HT1080 (cell line): ENCODE measurements at regions not wholly inside any gene's neighbourhood (a gene's known extent, or its start where the extent isn't known, plus 50 kb on each side); places are given as distances from the start of the nearest gene placed in this dataset.
"Not testable (repeated sequence)": the region's sequence is repeated elsewhere in the genome, so short reads cannot be mapped to it uniquely, and the experiment has no call there.

Source experiments
- DNase-seq: peaks from one replicate; pipeline ENCODE4 v3.0.0-alpha.2; 2015; ENCODE audit warnings: low read depth

DNA sequence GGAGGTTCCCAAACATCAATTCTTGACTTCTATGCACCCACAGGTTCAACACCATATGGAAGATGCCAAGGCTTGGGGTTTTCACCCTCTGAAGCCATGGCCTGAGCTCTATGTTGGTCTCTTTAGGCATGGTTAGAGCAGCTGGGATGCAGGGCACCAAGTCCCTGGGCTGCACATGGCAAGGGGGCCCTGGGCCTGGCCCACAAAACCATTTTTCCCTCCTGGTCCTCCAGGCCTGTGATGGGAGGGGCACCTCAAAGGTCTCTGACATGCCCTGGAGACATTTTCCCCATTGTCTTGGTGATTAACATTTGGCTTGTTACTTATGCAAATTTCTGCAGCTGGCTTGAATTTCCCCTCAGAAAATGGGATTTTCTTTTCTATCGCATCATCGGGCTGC lies 480.5 kb upstream of the IRAK1BP1 start:
- not testable (repeated sequence) for DNase-seq

DNA sequence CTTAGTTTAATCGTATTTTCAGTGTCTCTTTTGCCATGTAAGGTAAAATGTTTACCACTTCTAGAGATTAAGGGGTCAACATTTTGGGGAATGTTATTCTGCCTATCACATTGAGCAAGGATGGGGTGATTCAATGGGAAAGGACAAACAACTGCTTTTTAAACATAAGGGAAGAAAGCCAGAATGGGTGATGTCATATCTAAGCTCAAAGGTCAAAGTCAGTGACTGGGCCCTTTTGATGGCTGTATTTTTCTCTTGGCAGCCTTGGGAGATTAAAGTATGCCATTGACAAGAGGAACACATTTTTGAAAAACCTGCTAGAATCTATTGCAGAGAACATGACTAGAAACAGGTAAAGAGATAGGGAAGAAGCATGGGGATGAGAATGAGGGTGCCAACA lies 477.3 kb upstream of the IRAK1BP1 start:
- DNase-seq = no peak

DNA sequence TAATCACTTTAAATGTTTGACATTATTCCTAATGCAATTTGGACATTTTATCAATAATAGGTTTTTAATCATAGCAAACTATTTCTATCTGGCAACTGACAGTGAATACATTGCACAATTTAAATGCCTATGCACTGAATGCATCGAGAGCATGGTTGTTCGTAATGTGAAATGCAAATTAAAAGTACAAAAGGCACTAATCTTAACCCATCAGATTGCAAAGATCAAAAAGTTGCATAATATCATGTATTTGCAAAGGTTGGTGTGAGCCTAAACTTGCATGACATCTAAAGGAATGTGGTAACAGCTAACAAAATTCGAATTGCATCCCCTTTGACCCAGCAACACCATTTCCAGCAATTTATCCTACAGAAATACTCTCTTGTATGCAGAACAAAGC lies 469.9 kb upstream of the IRAK1BP1 start:
- no peak for DNase-seq

DNA sequence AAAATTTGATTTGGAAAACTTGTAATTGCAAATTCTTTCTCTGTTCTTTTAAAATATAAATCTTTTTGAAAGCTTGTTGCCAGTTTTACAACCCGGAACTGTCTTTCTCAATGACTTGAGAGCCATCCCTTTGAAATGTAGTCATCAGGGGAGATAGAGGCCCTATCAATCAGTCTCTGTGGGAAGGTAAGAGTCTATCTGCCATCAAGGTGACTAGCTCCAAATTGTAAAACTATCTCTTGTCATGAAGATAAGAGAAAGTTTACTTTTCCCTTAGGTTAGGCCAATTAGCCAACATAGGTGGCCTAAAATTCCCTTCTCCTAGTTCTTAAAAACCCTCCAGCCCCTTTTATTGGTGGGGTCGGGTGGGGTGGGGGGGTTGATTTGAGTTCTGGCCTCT lies 469.1 kb upstream of the IRAK1BP1 start:
- DNase-seq = no peak

DNA sequence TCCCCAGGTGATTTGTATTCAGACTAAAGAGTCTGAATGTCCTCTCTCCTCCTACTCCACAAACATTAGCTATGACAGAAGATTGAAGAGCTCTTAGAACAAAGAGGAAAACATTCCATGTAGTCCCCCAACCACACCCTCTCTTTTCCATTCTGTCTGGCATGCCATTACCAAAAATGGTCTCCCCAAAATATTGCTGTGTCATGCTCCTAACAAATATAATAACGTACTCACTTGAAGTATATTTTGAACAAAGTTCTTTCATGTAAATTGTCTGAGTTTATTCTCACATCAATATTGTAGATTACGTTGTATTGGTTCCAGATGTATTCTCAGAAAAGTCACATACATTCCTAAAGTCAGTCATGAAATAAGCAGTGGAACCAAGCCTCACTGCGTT lies 467.3 kb upstream of the IRAK1BP1 start:
- DNase-seq = no peak

DNA sequence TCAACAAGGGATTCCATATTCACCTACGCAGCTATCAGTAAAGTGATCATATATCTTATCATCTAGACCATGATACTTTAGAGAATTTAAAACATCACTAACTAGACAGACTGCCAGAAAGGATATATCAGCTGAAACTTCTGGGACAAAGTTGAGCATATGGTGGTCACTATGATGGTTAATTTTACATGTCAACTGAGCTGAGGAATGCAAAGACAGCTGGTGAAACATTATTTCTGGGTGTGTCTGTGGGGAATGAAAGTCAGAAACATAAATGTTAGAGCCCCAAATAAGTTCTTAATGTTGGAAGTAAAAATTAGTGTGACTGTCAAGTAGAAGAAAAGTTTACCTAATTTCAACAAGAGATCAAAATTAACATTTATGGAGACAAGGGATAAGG lies 440.0 kb upstream of the IRAK1BP1 start:
- DNase-seq = no peak

DNA sequence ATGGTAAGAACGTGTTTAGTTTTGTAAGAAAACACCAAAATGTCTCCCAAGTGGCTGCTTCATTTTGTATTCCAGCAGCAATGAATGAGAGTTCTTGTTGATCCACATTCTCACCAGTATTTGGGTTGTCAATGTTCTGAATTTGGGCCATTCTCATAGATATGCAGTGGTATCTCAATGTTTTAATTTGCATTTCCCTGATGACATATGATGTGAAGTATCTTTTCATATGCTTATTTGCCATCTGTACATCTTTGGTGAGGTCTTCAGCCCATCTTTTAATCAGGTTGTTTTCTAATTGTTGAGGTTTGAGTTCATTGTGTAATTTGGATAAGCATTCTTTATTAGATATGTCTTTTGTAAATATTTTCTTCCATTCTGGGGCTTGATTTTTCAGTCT lies 436.8 kb upstream of the IRAK1BP1 start:
- no peak for DNase-seq

DNA sequence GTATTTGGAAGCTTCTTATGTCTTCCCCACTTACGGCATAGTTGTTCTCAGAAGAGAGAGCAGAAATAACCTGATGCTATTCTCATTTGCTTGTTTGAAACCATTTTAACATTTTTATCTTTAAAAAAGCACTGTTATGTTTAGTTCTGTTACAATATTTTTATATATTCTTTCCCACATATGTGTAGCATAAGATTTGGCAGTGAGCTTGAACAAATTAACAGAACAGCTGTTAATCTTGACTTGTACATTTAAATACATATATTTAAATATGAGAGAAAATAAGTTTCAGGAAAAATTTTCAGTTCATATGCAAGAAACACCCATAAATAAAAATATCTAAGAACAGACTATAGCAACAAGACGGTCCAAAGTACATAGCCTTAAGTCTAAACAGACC lies 431.7 kb upstream of the IRAK1BP1 start:
- DNase-seq = no peak

DNA sequence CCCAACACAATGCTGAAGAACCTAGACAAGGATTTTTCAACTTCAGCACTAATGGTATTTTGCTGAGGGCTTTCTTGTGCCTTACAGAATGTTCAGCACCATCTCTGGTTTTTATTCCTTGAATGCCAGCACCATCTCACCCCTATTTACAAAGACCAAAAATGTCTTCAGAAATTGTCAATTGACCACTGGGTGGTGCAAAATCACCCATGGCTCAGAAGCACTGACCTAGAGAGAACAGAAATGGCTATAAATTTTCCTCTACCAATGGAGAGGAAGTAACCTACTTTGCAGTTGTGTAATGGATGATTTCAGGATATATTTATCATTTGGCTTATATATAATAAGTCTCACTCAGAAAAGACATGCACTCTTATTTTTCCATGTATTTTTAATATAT lies 431.0 kb upstream of the IRAK1BP1 start:
- DNase-seq = peak; percentile 23

DNA sequence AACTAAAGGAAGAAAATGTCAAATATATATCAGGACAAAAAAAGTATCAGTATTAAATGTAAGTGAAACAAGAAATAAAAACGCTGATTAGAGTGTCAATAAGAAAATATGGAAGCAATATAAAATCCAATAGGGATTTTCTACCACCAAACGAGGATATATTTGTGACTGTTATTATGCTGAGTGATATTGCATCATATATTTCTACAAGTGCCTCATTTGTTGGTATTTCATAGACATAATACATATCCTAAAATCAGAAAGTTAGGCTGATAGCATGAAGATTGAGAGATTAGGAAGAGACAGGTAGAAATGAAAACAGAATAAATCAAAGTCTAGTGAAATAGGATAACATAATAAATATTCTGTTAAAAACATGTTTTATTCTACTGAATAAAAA lies 429.2 kb upstream of the IRAK1BP1 start:
- DNase-seq = no peak

DNA sequence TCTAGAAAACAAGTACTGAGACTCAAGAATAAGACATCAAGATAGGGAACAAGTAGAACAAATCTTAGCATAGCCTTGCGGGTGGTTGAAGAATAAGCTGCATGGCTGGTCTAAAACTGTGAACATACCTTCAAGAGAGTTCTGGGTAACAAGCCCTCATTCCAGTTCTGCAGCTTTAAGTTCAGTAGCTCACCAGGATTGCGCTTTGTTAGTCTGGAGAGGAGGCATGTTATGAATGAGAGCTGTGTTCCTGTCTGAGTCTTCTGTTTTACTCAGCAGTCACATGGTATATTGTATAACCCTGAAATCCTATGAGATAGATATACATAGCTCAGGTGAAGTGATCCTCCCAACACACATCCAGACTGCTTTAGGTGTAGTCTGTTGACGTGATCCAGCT lies 406.6 kb upstream of the IRAK1BP1 start:
- no peak for DNase-seq

DNA sequence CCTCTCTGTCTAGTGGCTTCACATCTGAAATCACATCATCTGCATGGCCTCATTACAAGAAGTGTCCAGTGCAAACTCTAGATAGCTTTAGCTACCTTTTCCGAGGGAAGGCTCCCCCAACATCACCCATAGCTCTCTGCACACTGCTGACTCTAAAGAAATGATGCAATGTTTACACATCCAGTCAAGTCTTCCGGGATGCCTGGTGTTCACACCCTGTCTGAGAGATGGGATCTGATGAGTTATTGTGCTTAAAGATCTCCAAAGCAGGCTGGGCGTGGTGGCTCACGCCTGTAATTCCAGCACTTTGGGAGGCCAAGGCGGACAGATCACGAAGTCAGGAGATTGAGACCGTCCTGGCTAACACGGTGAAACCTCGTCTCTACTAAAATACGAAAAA lies 404.6 kb upstream of the IRAK1BP1 start:
- DNase-seq = peak; percentile 8

DNA sequence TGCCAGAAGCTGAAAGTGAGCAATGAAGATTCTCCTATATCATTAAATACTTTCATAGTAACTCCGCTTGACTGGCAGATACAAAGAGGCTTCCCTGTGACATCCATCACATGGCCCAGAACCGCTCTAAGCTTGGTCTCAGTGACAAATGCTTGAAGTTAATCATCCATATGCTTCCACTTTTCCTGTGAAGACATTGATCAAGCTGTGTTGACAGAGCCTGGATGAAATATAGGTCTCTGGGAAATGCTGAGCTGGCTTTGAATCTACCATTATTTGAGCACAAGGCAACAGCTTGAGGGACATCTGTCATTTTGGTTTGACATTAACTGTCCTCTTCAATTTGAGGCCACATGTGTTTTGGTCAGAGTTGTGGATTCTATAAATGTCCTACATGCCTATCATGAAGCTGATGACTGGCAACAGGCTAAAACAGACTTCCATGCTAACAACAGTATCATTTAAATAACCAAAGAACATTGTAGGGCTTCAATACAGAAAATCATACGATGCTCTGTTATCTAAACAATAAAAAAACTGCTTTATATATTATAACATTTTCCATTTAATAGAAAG lies 402.2 kb upstream of the IRAK1BP1 start:
- no peak for DNase-seq

DNA sequence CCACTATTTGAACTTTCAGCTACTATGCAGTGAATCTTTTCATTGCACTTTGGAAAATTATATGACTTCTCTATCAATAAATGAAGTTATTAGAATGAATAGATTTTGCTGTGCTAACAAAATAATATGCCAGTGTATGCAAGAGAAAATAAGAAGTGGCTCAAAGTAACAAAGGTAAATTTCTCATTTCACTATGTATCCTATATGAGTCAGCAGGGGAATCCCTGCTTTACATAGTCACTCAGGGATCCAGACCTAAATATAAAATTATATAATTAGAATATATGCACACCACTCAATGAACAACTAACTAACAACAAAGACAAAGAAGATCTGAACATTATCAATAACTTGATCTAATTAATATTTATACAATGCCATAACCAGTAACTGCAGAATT lies 390.8 kb upstream of the IRAK1BP1 start:
- DNase-seq = no peak

DNA sequence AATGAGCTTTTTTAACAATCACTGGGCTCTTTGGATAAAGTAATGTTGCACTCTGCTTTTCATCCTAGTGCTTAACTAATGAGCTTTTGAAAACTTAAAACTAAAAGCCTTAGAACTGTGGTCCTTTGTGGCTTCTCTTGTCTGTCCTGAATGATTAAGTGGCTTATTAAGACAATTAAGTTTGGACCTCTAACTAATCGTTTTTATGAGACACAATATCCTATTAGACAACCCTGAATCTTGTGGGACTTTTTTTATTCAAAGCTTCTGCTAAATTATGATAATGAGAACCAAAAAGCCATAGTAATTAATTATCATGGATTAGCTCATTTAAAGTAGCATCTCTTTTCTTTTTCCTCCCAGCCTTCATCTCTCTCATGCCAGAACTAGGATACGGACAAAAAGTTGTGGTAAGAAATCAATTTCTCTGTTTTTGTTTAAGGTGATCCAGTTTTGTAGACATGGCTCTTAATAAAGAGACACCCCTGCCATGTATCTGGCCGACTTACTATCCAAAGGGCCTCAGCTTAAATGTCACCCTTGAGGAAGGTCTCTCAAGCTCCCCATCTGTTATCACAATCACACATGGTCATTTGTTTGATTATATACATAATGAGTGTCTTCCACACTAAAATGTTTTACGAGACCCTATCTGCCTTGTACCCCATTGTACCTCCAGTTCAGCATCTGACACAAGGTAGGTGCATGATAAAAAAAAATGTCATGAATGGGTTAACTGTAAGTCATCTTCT lies 384.4 kb upstream of the IRAK1BP1 start:
- no peak for DNase-seq

DNA sequence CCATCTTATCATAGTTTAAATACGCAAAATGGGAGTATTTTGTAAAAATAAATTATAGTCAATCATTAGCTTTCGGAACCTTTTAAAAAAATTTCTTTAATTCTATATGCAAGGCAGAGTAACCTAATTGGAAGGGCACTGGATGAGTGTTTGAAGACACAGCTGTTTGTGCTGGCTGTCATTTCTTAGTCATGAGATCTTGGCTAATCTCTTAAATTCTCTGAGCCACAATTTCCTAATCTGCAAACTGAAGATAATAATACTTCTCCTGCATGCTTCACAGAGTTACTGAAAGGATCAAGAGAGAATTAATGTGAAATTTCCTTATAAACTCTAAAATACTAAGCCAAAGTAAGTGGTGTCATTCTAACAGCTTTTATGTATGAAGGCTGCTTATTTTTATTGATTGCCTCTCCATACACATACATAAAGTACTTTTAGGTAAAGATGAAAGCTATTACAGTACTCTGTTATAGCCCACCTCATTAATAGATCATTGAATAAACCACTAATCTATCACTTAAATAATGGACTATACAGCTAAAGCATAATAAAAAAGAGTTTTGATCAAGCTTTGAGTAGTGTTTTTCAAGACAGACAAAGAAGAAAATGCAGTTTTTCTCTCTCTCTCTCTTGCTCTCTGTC lies 383.7 kb upstream of the IRAK1BP1 start:
- no peak for DNase-seq

DNA sequence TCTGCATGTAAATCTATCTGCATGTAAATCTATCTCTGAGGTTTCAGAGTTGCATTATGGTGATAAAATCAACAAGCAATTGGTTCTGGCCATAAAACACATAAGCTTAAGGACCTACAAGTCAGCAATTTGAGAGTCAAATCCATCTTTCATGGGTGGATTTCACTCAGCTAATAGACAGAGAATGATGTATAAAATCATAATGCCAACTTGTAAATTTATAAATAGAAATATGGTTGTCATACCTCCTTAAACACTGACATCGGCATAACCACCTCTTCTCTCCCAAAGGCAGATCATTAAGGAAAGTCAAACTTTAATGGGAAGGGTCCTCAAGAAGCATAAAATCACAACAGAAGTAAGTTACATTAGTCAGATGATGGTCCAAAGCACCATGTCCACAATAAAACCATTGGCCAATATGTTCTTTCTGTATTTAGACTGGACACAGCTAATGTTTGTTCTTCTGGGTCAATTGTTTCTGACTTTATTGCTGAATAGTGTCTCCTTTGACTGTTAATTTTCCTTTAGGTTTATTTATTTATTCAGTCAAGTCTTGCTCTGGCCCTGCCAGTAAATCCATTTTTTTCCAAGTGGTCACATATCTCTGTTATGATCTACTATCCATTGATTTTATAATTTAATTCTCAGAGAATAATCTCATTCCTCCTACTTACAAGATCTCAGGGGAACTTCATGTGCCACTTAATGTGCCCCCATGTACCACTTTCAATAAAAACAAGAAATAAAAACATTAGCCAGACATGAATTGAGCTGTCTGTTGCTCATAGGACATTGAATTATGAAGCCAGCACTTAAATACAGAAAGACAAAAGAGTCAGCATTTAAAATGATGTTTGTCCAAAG lies 382.9 kb upstream of the IRAK1BP1 start:
- DNase-seq = no peak

DNA sequence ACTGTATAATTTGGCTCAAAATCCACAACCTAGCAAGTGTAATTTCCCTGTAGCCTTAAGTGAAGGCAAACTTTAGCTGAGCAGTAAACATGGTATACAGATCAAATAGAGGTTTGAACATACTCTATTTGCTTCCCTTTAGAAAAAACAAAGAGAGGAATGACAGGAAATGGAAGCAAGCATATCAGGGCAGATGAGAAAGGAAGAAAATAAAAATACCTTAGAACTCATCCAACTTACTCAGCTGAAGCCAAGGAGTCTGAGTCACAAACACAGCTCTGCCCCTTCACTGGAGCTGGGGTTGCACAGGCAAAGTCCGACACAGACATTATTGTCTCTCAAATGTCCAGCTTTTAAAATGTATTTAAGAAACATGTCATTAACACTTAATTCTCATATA lies 379.9 kb upstream of the IRAK1BP1 start:
- peak; percentile 56 for DNase-seq

DNA sequence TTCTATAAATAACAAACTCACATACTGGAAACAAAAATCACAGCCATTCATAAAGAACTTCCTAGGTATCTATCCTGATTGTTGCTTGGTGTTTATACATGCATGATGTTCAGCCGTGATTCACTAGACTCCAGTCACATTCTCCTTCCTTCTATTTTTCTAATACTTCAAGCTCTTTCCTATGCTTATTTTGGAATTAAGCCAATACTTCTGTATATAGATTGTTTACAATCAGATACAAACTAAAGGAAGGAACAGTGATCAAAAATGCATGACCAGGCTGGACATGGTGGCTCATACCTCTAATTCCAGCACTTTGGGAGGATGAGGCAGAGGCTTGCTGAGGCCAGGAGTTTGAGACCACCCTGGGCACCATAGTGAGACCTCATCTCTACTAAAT lies 377.5 kb upstream of the IRAK1BP1 start:
- no peak for DNase-seq

DNA sequence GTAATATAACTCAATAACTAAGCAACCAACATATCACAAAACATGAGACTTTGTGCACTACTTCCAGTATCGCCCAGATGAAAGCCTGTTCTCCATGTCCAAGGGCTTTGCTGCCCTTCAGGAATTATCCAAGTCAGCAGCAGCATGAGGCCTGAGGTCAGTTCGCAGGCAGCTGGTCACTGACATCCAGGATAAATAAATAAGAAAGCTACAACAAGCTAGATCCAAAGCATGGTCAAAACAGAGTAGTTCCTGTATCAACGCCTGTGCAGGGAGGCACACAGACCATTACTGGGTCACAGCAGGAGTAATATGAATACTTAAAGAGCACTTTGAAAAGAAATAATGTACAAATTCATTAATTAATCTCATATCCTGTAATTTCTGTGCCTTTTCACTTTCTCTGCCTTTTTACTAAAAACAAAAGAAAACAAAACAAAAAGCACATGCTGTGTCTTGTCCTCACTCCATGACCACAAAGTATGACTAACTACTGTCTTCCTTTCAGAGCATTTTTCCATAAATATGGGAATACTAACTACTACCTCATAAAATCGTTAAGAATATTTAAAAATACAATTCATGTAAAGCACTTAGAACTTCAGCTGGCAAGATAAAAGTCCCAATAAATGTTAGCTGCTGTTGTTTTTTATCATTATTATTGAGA lies 374.9 kb upstream of the IRAK1BP1 start:
- DNase-seq = peak; percentile 18

DNA sequence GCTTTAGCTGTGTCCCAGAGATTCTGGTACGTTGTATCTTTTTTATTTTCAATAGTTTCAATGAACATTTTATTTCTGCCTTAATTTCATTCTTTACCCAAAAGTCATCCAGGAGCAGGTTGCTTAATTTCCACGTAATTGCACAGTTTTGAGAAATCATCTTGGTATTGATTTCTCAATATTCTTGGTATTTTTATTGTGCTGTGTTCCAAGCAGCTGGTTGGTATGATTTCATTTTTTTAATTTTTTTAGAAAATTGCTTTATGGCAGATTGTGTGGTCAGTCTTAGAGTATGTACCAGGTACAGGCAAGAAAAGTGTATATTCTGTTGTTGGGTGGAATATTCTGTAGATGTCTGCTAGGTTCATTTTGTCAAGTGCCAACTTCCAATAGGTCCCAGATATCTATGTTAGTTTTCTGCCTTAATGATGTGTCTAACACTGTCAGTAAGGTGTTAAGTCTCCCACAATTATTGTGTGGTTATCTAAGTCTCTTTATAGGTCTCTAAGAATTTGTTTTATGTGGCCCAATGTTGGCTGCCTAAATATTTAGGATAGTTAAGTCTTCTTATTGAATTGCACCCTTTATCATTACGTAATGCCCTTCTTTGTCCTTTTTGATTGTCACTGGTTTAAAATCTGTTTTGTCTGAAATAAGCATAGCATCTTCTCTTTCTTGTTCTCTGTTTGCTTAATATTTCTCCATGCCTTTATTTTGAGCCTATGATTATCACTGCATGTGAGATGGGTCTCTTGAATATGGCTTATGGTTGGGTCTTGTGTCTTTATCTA lies 366.9 kb upstream of the IRAK1BP1 start:
- DNase-seq = no peak
